ENCODE measurements at regions not wholly inside any gene's neighbourhood (a gene's known extent, or its start where the extent isn't known, plus 50 kb on each side); places are given as distances from the start of the nearest gene placed in this dataset.

- no peaks in the 10 kb centered on the region for H3K9me3 ChIP-seq
- intact Hi-C loops (cut with DNase I): no loop called here
- no peak overlapping the region for H3K4me3 ChIP-seq
- WGBS: 85% methylated on average over 1 of the region's 1 CpG
- H3K27ac ChIP-seq: no peak overlapping the region
- H3K4me1 ChIP-seq (replicated peaks): no peaks in the 10 kb centered on the region
- no peak for TF ChIP-seq CTCF (IDR thresholded peaks at IDR 0.05)
- TF ChIP-seq POLR2AphosphoS5 (IDR thresholded peaks at IDR 0.05): no peak
- TF ChIP-seq POLR2A (IDR thresholded peaks at IDR 0.05): no peak
- no peaks in the 10 kb centered on the region for H3K36me3 ChIP-seq
- DNase-seq (ENCODE audit: low spot score): no peak
- H3K27me3 ChIP-seq (replicated peaks; ENCODE audit: insufficient read depth): no peaks in the 10 kb centered on the region
Measured at GRCh38 chr5:53321073-53321472, 159.4 kb upstream of the FST start.

- Histone ChIP-seq H3K27ac (no peak overlapping the region), H3K27me3 (replicated peaks; ENCODE audit: insufficient read depth) (no peaks in the 10 kb centered on the region), H3K4me1 (replicated peaks) (no peaks in the 10 kb centered on the region), H3K36me3 (no peaks in the 10 kb centered on the region), H3K4me3 (no peak overlapping the region), H3K9me3 (no peaks in the 10 kb centered on the region)
- intact Hi-C loops (cut with DNase I): no loop called here
- no peak for DNase-seq (ENCODE audit: low spot score)
- 95% methylated on average over 2 of the region's 2 CpGs for WGBS
- TF ChIP-seq CTCF (IDR thresholded peaks at IDR 0.05) (no peak), POLR2AphosphoS5 (IDR thresholded peaks at IDR 0.05) (no peak), POLR2A (IDR thresholded peaks at IDR 0.05) (no peak)
Measured at GRCh38 chr5:53321721-53322120, 158.7 kb upstream of the FST start.

GRCh38 chr5:53322257-53322656 lies 158.2 kb upstream of the FST start:
- TF ChIP-seq CTCF (IDR thresholded peaks at IDR 0.05) (no peak), POLR2AphosphoS5 (IDR thresholded peaks at IDR 0.05) (no peak), POLR2A (IDR thresholded peaks at IDR 0.05) (no peak)
- no peak for DNase-seq (ENCODE audit: low spot score)
- H3K27me3 ChIP-seq (replicated peaks; ENCODE audit: insufficient read depth): no peaks in the 10 kb centered on the region
- WGBS: 67% methylated on average over 1 of the region's 1 CpG
- H3K4me3 ChIP-seq: no peak overlapping the region
- no peaks in the 10 kb centered on the region for H3K36me3 ChIP-seq
- intact Hi-C loops (cut with DNase I): no loop called here
- H3K27ac ChIP-seq: no peak overlapping the region
- no peaks in the 10 kb centered on the region for H3K9me3 ChIP-seq
- no peaks in the 10 kb centered on the region for H3K4me1 ChIP-seq (replicated peaks)

- H3K4me1 ChIP-seq (replicated peaks): no peaks in the 10 kb centered on the region
- 90% methylated on average over 2 of the region's 2 CpGs for WGBS
- no peaks in the 10 kb centered on the region for H3K27me3 ChIP-seq (replicated peaks; ENCODE audit: insufficient read depth)
- no peaks in the 10 kb centered on the region for H3K9me3 ChIP-seq
- intact Hi-C loops (cut with DNase I): no loop called here
- no peak overlapping the region for H3K4me3 ChIP-seq
- H3K27ac ChIP-seq: no peak overlapping the region
- H3K36me3 ChIP-seq: no peaks in the 10 kb centered on the region
- DNase-seq (ENCODE audit: low spot score): no peak
- no peak for TF ChIP-seq POLR2A (IDR thresholded peaks at IDR 0.05)
- no peak for TF ChIP-seq POLR2AphosphoS5 (IDR thresholded peaks at IDR 0.05)
- TF ChIP-seq CTCF (IDR thresholded peaks at IDR 0.05): no peak
Measured at GRCh38 chr5:53323511-53323910, 156.9 kb upstream of the FST start.

- H3K36me3 ChIP-seq: no peaks in the 10 kb centered on the region
- intact Hi-C loops (cut with DNase I): no loop called here
- H3K27me3 ChIP-seq (replicated peaks; ENCODE audit: insufficient read depth): no peaks in the 10 kb centered on the region
- H3K4me3 ChIP-seq: no peak overlapping the region
- H3K9me3 ChIP-seq: no peaks in the 10 kb centered on the region
- no peaks in the 10 kb centered on the region for H3K4me1 ChIP-seq (replicated peaks)
- no peak for DNase-seq (ENCODE audit: low spot score)
- TF ChIP-seq CTCF (IDR thresholded peaks at IDR 0.05): no peak
- TF ChIP-seq POLR2A (IDR thresholded peaks at IDR 0.05): no peak
- TF ChIP-seq POLR2AphosphoS5 (IDR thresholded peaks at IDR 0.05): no peak
- 100% methylated on average over 1 of the region's 1 CpG for WGBS
- H3K27ac ChIP-seq: no peak overlapping the region
Measured at GRCh38 chr5:53323943-53324642, 156.3 kb upstream of the FST start.

All from prostate gland (tissue), 2 donors.